ENCODE measurements at regions not wholly inside any gene's neighbourhood (a gene's known extent, or its start where the extent isn't known, plus 50 kb on each side); places are given as distances from the start of the nearest gene placed in this dataset.

- DNase-seq: no peak
- ATAC-seq: no peak
- TF ChIP-seq CTCF (IDR thresholded peaks at IDR 0.05): no peak
- TF ChIP-seq POLR2A (IDR thresholded peaks at IDR 0.05): no peak
- Histone ChIP-seq H3K9me3 (peaks cover 0 to 8% (median 0%) of the 10 kb centered on the region in 12 donors), H3K27me3 (peaks cover 0 to 4% (median 0%) of the 10 kb centered on the region in 9 donors), H3K4me1 (peaks cover 0 to 3% (median 0%) of the 10 kb centered on the region in 12 donors), H3K36me3 (no peaks in the 10 kb centered on the region), H3K27ac (no peak overlapping the region), H3K4me3 (no peak overlapping the region)
- WGBS, 4 donors: 75 to 92% (median 85%) methylated on average over 2 of the region's 2 CpGs
- intact Hi-C loops (cut with DNase I): no loop called here
These were observed 1289.0 kb upstream of the AUTS2 start for GRCh38 chr7:68309271-68309670.

GRCh38 chr7:68309806-68310205, 1288.5 kb upstream of the AUTS2 start:
- WGBS, 4 donors: 24 to 33% (median 26%) methylated on average over 6 of the region's 6 CpGs
- H3K9me3 ChIP-seq: peaks cover 0 to 8% (median 0%) of the 10 kb centered on the region in 12 donors
- peaks cover 0 to 6% (median 0%) of the 10 kb centered on the region in 12 donors for H3K4me1 ChIP-seq
- H3K27me3 ChIP-seq: peaks cover 0 to 4% (median 0%) of the 10 kb centered on the region in 9 donors
- no peak for TF ChIP-seq CTCF (IDR thresholded peaks at IDR 0.05)
- TF ChIP-seq POLR2A (IDR thresholded peaks at IDR 0.05): no peak
- intact Hi-C loops (cut with DNase I): no loop called here
- no peak overlapping the region for H3K4me3 ChIP-seq
- no peak overlapping the region for H3K27ac ChIP-seq
- H3K36me3 ChIP-seq: no peaks in the 10 kb centered on the region
- DNase-seq (no peak), ATAC-seq (no peak)

- peaks cover 0 to under 1% (median 0%) of the 10 kb centered on the region in 9 donors for H3K27me3 ChIP-seq
- no peak overlapping the region for H3K4me3 ChIP-seq
- no peak for DNase-seq
- intact Hi-C loops (cut with DNase I): no loop called here
- no peak for ATAC-seq
- H3K36me3 ChIP-seq: no peaks in the 10 kb centered on the region
- no peak overlapping the region for H3K27ac ChIP-seq
- TF ChIP-seq CTCF (IDR thresholded peaks at IDR 0.05) (no peak), POLR2A (IDR thresholded peaks at IDR 0.05) (no peak)
- WGBS, 4 donors: 87 to 93% (median 92%) methylated on average over 6 of the region's 6 CpGs
- H3K4me1 ChIP-seq: peaks cover 0 to 6% (median 0%) of the 10 kb centered on the region in 12 donors
- no peaks in the 10 kb centered on the region for H3K9me3 ChIP-seq
These were observed 1286.3 kb upstream of the AUTS2 start for GRCh38 chr7:68311958-68312357.

GRCh38 chr7:68313806-68314205, 1284.5 kb upstream of the AUTS2 start:
- intact Hi-C loops (cut with DNase I): no loop called here
- TF ChIP-seq CTCF (IDR thresholded peaks at IDR 0.05): no peak
- no peak for TF ChIP-seq POLR2A (IDR thresholded peaks at IDR 0.05)
- no peaks in the 10 kb centered on the region for H3K9me3 ChIP-seq
- no peaks in the 10 kb centered on the region for H3K27me3 ChIP-seq
- H3K36me3 ChIP-seq: no peaks in the 10 kb centered on the region
- ATAC-seq: no peak
- H3K4me1 ChIP-seq: peaks cover 0 to 12% (median under 1%) of the 10 kb centered on the region in 12 donors
- H3K27ac ChIP-seq: no peak overlapping the region
- 73 to 86% (median 78%) methylated on average over 4 of the region's 4 CpGs for WGBS, 4 donors
- no peak for DNase-seq
- no peak overlapping the region for H3K4me3 ChIP-seq
